ENCODE measurements at regions not wholly inside any gene's neighbourhood (a gene's known extent, or its start where the extent isn't known, plus 50 kb on each side); places are given as distances from the start of the nearest gene placed in this dataset.

DNA sequence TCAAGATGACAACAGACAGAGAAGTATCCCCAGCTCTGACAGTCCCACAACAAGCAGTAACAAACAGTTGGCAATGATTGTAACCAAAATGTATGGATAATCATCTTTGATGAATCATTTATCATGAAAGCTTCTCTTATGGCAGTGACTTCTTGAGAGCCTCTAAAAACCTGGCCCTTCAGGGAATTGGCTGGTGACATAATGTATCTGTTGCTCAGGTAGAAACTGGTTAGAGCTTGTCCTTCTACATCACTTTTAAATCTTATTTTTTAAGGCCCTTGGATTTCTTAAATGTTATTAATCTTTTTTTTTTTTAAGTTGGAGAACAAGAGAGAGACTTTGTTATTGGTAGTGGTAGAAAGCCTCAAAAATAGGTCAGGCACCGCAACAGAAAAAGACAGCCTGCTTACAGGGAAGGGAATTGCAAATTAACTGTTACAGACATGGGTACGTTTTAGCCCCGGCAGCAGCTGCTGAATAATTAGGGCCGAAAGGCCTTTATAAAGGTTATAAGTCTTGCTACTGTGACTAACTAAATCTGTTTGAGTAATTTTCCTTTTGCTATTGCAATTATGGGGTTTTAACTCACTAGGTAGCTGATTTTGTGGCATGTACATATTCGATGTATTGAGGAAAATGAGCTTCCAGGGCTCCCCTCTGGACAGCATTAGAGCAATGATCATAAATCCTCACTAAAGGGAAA, 207.7 kb upstream of the LRRC4C start:
- no peaks in the 10 kb centered on the region for H3K4me1 ChIP-seq
- FAIRE-seq = no peak
- no peaks in the 10 kb centered on the region for H3K9me3 ChIP-seq
- no peak overlapping the region for H3K27ac ChIP-seq
- ATAC-seq = no peak
- intact Hi-C loops (cut with DNase I) = no loop called here
- TF ChIP-seq, protein P1, sequence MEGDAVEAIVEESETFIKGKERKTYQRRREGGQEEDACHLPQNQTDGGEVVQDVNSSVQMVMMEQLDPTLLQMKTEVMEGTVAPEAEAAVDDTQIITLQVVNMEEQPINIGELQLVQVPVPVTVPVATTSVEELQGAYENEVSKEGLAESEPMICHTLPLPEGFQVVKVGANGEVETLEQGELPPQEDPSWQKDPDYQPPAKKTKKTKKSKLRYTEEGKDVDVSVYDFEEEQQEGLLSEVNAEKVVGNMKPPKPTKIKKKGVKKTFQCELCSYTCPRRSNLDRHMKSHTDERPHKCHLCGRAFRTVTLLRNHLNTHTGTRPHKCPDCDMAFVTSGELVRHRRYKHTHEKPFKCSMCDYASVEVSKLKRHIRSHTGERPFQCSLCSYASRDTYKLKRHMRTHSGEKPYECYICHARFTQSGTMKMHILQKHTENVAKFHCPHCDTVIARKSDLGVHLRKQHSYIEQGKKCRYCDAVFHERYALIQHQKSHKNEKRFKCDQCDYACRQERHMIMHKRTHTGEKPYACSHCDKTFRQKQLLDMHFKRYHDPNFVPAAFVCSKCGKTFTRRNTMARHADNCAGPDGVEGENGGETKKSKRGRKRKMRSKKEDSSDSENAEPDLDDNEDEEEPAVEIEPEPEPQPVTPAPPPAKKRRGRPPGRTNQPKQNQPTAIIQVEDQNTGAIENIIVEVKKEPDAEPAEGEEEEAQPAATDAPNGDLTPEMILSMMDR (IDR thresholded peaks at IDR 0.05) = no peak
- no peak overlapping the region for H3K4me3 ChIP-seq
- DNase-seq = no peak
- H3K27me3 ChIP-seq = no peaks in the 10 kb centered on the region
- WGBS, 2 donors = 53 to 70% methylated on average over 5 of the region's 5 CpGs
- no peaks in the 10 kb centered on the region for H3K36me3 ChIP-seq

DNA sequence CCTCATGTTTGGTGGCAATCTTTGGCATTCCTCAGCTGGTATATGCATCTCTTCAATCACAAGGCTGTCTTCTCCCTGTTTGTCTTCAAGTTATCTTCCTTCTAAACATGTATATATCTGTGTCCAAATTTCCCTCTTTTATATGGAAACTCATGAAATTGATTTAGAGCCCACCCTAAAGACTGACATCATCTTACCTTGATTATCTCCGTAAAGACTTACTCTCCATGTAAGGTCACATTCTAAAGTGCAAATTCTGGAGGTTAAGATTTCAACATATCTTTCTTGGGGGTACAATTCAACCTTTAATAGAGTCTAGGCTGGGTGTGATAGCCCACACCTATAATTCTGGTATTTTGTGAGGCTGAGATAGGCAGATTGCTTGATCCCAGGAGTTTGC, 215.8 kb upstream of the LRRC4C start:
- 71 to 92% methylated on average over 1 of the region's 1 CpG for WGBS, 2 donors
- DNase-seq (no peak), ATAC-seq (no peak), FAIRE-seq (no peak)
- Histone ChIP-seq H3K36me3 (no peaks in the 10 kb centered on the region), H3K27me3 (no peaks in the 10 kb centered on the region), H3K9me3 (no peaks in the 10 kb centered on the region), H3K4me3 (no peak overlapping the region), H3K4me1 (no peaks in the 10 kb centered on the region), H3K27ac (no peak overlapping the region)
- intact Hi-C loops (cut with DNase I) = no loop called here
- TF ChIP-seq, protein P1 (IDR thresholded peaks at IDR 0.05) = no peak

DNA sequence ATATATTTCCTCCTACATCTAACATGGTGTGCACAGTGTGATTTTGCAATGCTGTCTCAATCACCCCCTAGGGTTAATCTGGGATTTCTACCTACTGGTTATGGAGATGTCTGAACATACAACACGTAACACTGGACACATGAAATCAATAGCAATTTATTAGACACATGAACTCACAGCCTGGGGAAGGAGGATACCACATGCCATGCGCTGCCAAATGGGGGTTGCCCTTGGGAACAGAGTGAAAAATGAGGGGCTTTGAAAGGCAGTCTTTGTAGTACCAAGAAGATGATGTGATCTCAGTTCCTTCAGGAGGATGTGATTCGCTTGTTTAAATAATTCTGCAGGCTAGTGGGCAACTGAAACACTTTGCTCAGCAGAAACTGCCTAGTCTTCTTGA, 253.6 kb upstream of the LRRC4C start:
- FAIRE-seq = no peak
- TF ChIP-seq, protein P1 (IDR thresholded peaks at IDR 0.05) = no peak
- Histone ChIP-seq H3K27me3 (no peaks in the 10 kb centered on the region), H3K4me3 (no peak overlapping the region), H3K36me3 (no peaks in the 10 kb centered on the region), H3K4me1 (no peaks in the 10 kb centered on the region), H3K9me3 (no peaks in the 10 kb centered on the region), H3K27ac (no peak overlapping the region)
- no peak for DNase-seq
- 36 to 48% methylated on average over 3 of the region's 3 CpGs for WGBS, 2 donors
- ATAC-seq = no peak
- intact Hi-C loops (cut with DNase I) = no loop called here

DNA sequence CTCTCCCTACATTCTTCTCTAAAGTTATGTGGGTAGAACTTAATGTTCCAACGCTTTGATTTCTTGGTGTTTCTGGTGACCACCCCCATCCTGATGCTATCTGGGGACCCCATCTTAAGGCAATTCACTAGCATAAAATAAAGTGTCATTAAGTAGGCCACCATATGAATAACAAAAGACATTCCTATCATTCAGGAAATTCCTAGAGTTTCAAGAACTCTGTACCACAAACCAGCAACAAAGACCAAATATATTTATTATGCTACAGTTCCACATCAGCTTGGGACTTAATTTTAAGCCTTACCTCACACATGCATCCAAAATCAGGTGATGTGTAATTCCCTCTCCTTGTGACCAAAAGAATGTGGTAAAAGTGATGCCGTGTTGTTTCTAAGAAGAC, 254.6 kb upstream of the LRRC4C start:
- FAIRE-seq = no peak
- Histone ChIP-seq H3K4me1 (no peaks in the 10 kb centered on the region), H3K36me3 (no peaks in the 10 kb centered on the region), H3K4me3 (no peak overlapping the region), H3K27ac (no peak overlapping the region), H3K27me3 (no peaks in the 10 kb centered on the region), H3K9me3 (no peaks in the 10 kb centered on the region)
- no peak for DNase-seq
- intact Hi-C loops (cut with DNase I) = no loop called here
- TF ChIP-seq, protein P1 (IDR thresholded peaks at IDR 0.05) = no peak
- 49 to 58% methylated on average over 2 of the region's 2 CpGs for WGBS, 2 donors
- no peak for ATAC-seq

DNA sequence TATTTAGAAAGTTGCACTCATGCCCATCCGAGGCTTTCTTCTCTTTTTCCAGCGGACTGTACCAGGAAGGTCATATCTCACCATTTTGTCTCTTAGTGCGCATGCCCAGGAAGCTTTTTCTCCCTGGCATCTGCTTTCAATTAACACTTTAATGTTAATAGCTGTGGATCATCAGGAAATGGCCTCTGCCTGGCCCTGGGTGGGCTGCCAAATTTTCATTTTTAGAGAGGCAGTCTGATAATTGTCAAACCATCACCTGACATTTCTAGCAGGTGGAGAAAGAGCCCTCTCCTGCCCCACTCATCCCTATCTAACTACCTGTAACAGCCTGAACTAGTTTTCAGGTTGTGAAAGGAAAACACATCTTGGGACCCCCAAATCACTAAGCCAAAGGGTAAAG, 257.4 kb upstream of the LRRC4C start:
- no peaks in the 10 kb centered on the region for H3K9me3 ChIP-seq
- H3K4me1 ChIP-seq = no peaks in the 10 kb centered on the region
- no peak for ATAC-seq
- intact Hi-C loops (cut with DNase I) = no loop called here
- H3K36me3 ChIP-seq = no peaks in the 10 kb centered on the region
- 66 to 77% methylated on average over 3 of the region's 3 CpGs for WGBS, 2 donors
- no peak overlapping the region for H3K27ac ChIP-seq
- FAIRE-seq = no peak
- TF ChIP-seq, protein P1 (IDR thresholded peaks at IDR 0.05) = no peak
- H3K27me3 ChIP-seq = no peaks in the 10 kb centered on the region
- no peak overlapping the region for H3K4me3 ChIP-seq
- no peak for DNase-seq
